HCT116 (cell line): ENCODE measurements at regions not wholly inside any gene's neighbourhood (a gene's known extent, or its start where the extent isn't known, plus 50 kb on each side); places are given as distances from the start of the nearest gene placed in this dataset.

Experiments used
- ATAC-seq: fragments of 200-7000 bp; cut with Tn5 transposase; 2 replicates; pipeline ENCODE4 v1.9.1; 2020; ENCODE audit warnings: mild to moderate bottlenecking, moderate library complexity
- BruUV-seq: library from RNA; stranded (reverse); fragments of 400-500 nt; replicated peaks from 2 replicates; lab custom pipeline; 2021; lab: Mats Ljungman, UMichigan
- CTCF ChIA-PET: fragments of 300-600 bp; sonication (Branson Sonifier 250); formaldehyde crosslinking; loops from one replicate; lab custom pipeline; 2021; ENCODE audit warnings: antibody characterized with exemption; lab: Charles Lee
- POLR2A ChIA-PET: fragments of 300-600, 350-600 bp; sonication (Branson Sonifier 250); formaldehyde crosslinking; loops from one replicate; lab custom pipeline; 2021; ENCODE audit warnings: antibody characterized with exemption; lab: Charles Lee
- RAD21 ChIA-PET, 2 experiments: fragments of 300-600 bp; sonication (Branson Sonifier 250); formaldehyde crosslinking; loops; one replicate each; lab custom pipeline; 2023; ENCODE audit warnings: low total read pairs in 2 of 2; ENCODE audit not compliant: uncharacterized antibody in 2 of 2, unreplicated experiment in 2 of 2, low non-redundant PET in 1 of 2; lab: Charles Lee
- DNase-seq: peaks from one replicate; pipeline ENCODE4 v3.0.0-alpha.2; 2010; ENCODE audit warnings: low read depth, low spot score
- H2AFZ ChIP-seq: fragments of 200-600 bp; shearing (Covaris generic), sonication (generic); 2 replicates; pipeline ENCODE4 v1.6.1; 2017; ENCODE audit warnings: low read depth, mixed run types, mixed read lengths, antibody characterized with exemption, low read length; ENCODE audit not compliant: poor library complexity, severe bottlenecking
- H3K27ac ChIP-seq: 2 replicates; pipeline ENCODE4 v1.5.1; 2012; ENCODE audit warnings: low read depth, low read length
- H3K27me3 ChIP-seq: fragments of 200-600 bp; sonication (generic); 2 replicates; pipeline ENCODE4 v1.6.1; 2016; ENCODE audit warnings: mixed run types, low read length, mixed read lengths; ENCODE audit not compliant: insufficient read depth
- H3K36me3 ChIP-seq, 2 experiments: fragments of 200-500 bp in 1 of 2; fragments of 200-600 bp in 1 of 2; sonication (Bioruptor generic) in 1 of 2; sonication (generic) in 1 of 2; 2 replicates each; pipeline versions ENCODE4 v1.5.1 to v1.6.1; 2014 to 2016; ENCODE audit warnings: low read length in 2 of 2, inconsistent platforms in 1 of 2, mixed read lengths in 1 of 2, mixed run types in 1 of 2; ENCODE audit not compliant: insufficient read depth in 2 of 2, control insufficient read depth in 1 of 2
- H3K4me1 ChIP-seq, 2 experiments: fragments of 200-600 bp in 1 of 2; sonication (generic) in 1 of 2; 2 replicates each; pipeline versions ENCODE4 v1.5.1 to v1.6.1; 2012 to 2017; ENCODE audit warnings: low read length in 2 of 2, inconsistent platforms in 1 of 2, mild to moderate bottlenecking in 1 of 2, mixed read lengths in 1 of 2, mixed run types in 1 of 2, moderate library complexity in 1 of 2; ENCODE audit not compliant: insufficient read depth in 2 of 2, control insufficient read depth in 1 of 2
- H3K4me2 ChIP-seq: fragments of 200-600 bp; sonication (generic); 2 replicates; pipeline ENCODE4 v1.6.1; 2017; ENCODE audit warnings: mixed run types, low read length, mixed read lengths
- H3K4me3 ChIP-seq, 2 experiments: fragments of 200-600 bp in 1 of 2; sonication (generic) in 1 of 2; replicated peaks in 1 of 2; 2 replicates each; pipeline ENCODE4 v1.5.1; 2011 to 2016; ENCODE audit warnings: low read length in 2 of 2, control low read depth in 1 of 2, low read depth in 1 of 2, mild to moderate bottlenecking in 1 of 2, mixed read lengths in 1 of 2, mixed run types in 1 of 2
- H3K79me2 ChIP-seq: fragments of 200-600 bp; sonication (generic); 2 replicates; pipeline ENCODE4 v1.6.1; 2017; ENCODE audit warnings: mild to moderate bottlenecking, mixed run types, low read length, moderate library complexity, mixed read lengths; ENCODE audit not compliant: insufficient read depth
- H3K9ac ChIP-seq: fragments of 200-600 bp; sonication (generic); 2 replicates; pipeline ENCODE4 v1.6.1; 2016; ENCODE audit warnings: low read length, mixed read lengths
- H3K9me2 ChIP-seq: fragments of 200-600 bp; sonication (generic), shearing (Covaris generic); 2 replicates; pipeline ENCODE4 v1.6.1; 2017; ENCODE audit warnings: mixed run types, mild to moderate bottlenecking, moderate library complexity; ENCODE audit not compliant: insufficient read depth
- H3K9me3 ChIP-seq, 2 experiments: fragments of 200-500 bp in 1 of 2; fragments of 200-600 bp in 1 of 2; sonication (Bioruptor generic) in 1 of 2; sonication (generic) in 1 of 2; 2 replicates each; pipeline ENCODE4 v1.6.1; 2014 to 2017; ENCODE audit warnings: low read length in 2 of 2, mixed read lengths in 2 of 2, inconsistent platforms in 1 of 2, low read depth in 1 of 2, mild to moderate bottlenecking in 1 of 2, mixed run types in 1 of 2, moderate library complexity in 1 of 2; ENCODE audit not compliant: control insufficient read depth in 1 of 2, insufficient read depth in 1 of 2
- H4K20me1 ChIP-seq: fragments of 200-600 bp; sonication (generic), shearing (Covaris generic); 2 replicates; pipeline ENCODE4 v1.6.1; 2017; ENCODE audit warnings: mixed run types, mild to moderate bottlenecking, moderate library complexity; ENCODE audit not compliant: insufficient read depth
- ATF3 ChIP-seq: IDR thresholded peaks from 2 replicates; pipeline ENCODE4 v1.6.1; 2012
- CBX3 ChIP-seq: IDR thresholded peaks from 2 replicates; pipeline ENCODE4 v1.6.1; 2012; ENCODE audit warnings: low read depth
- EGR1 ChIP-seq: IDR thresholded peaks from 2 replicates; pipeline ENCODE4 v1.6.1; 2012; ENCODE audit warnings: low read depth
- ELF1 ChIP-seq: IDR thresholded peaks from 2 replicates; pipeline ENCODE4 v1.6.1; 2012; ENCODE audit warnings: low read depth, borderline replicate concordance
- EZH2 ChIP-seq: fragments of 200-600 bp; sonication (generic); IDR thresholded peaks from 2 replicates; pipeline ENCODE4 v1.6.1; 2017; ENCODE audit warnings: antibody characterized with exemption, mixed run types
- FOSL1 ChIP-seq: IDR thresholded peaks from 2 replicates; pipeline ENCODE4 v1.6.1; 2012; ENCODE audit warnings: low read depth
- JUND ChIP-seq: IDR thresholded peaks from 2 replicates; pipeline ENCODE4 v1.6.1; 2012
- POLR2A ChIP-seq: IDR thresholded peaks from 2 replicates; pipeline ENCODE4 v1.7.0; 2011; ENCODE audit warnings: borderline replicate concordance; ENCODE audit not compliant: insufficient read depth, insufficient read length; ENCODE audit errors: extremely low read depth
- RAD21 ChIP-seq: IDR thresholded peaks from 2 replicates; pipeline ENCODE4 v1.6.1; 2012; ENCODE audit warnings: low read depth, mild to moderate bottlenecking
- SIN3A ChIP-seq: IDR thresholded peaks from 2 replicates; pipeline ENCODE4 v1.6.1; 2012; ENCODE audit warnings: low read depth
- SP1 ChIP-seq: IDR thresholded peaks from 2 replicates; pipeline ENCODE4 v1.6.1; 2012; ENCODE audit warnings: low read depth
- SRF ChIP-seq: IDR thresholded peaks from 2 replicates; pipeline ENCODE4 v1.6.1; 2012; ENCODE audit warnings: low read depth
- YY1 ChIP-seq: IDR thresholded peaks from 2 replicates; pipeline ENCODE4 v1.6.1; 2011; ENCODE audit warnings: low read length, low read depth, moderate library complexity, mild to moderate bottlenecking; ENCODE audit not compliant: insufficient replicate concordance; ENCODE audit errors: extremely low read depth
- ZBTB33 ChIP-seq: IDR thresholded peaks from 2 replicates; pipeline ENCODE4 v1.6.1; 2011; ENCODE audit warnings: mild to moderate bottlenecking, low read length, moderate library complexity; ENCODE audit not compliant: insufficient replicate concordance; ENCODE audit errors: extremely low read depth
- ZFX ChIP-seq: fragments of 450-650 bp; IDR thresholded peaks from 2 replicates; pipeline ENCODE4 v1.6.1; 2017
- ZNF274 ChIP-seq: fragments of 200-500 bp; sonication (Bioruptor generic); IDR thresholded peaks from 2 replicates; pipeline ENCODE4 v1.6.1; 2014; ENCODE audit warnings: mild to moderate bottlenecking, low read depth, low read length, inconsistent platforms
- intact Hi-C: fragments of 100-400 bp; cut with micrococcal nuclease; formaldehyde crosslinking; loops from 2 replicates; pipeline ENCODE4 v1.10.0; 2022
- TF ChIP-seq, protein P1 (sequence below): IDR thresholded peaks from 2 replicates; pipeline ENCODE4 v1.6.1; 2012
- TF ChIP-seq, protein P2 (sequence below), 3 experiments: fragments of 200-600 bp in 1 of 3; sonication (generic) in 1 of 3; IDR thresholded peaks in 2 of 3; conservative IDR thresholded peaks in 1 of 3; 2 replicates each; pipeline ENCODE4 v1.5.1; 2012 to 2017; ENCODE audit warnings: low read depth in 2 of 3, low read length in 2 of 3, antibody characterized with exemption in 1 of 3, borderline replicate concordance in 1 of 3, control low read depth in 1 of 3, mild to moderate bottlenecking in 1 of 3, mixed read lengths in 1 of 3, mixed run types in 1 of 3, moderate library complexity in 1 of 3; ENCODE audit not compliant: insufficient read depth in 1 of 3
- TF ChIP-seq, protein P3 (sequence below): IDR thresholded peaks from 2 replicates; pipeline ENCODE4 v1.6.1; 2012; ENCODE audit warnings: low read depth

GRCh38 chr16:11488304-11488703 lies 98.4 kb downstream of the LITAF start (continued):
- TF ChIP-seq ZNF274 (no peak), POLR2A (no peak), JUND (no peak), ATF3 (no peak), FOSL1 (no peak), RAD21 (no peak), EGR1 (no peak), ELF1 (no peak), ZFX (no peak)
- TF ChIP-seq, protein P1, sequence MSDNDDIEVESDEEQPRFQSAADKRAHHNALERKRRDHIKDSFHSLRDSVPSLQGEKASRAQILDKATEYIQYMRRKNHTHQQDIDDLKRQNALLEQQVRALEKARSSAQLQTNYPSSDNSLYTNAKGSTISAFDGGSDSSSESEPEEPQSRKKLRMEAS, result no peak
- TF ChIP-seq, all 23 proteins: peak for 0

GRCh38 chr16:11491524-11491923 lies 95.2 kb downstream of the LITAF start:
- Histone ChIP-seq H3K4me2 (no peak overlapping the region), H3K27me3 (no peaks in the 10 kb centered on the region), H3K27ac (no peak overlapping the region), H2AFZ (no peak overlapping the region), H3K36me3 (no peaks in the 10 kb centered on the region), H3K9me2 (no peaks in the 10 kb centered on the region), H3K9me3 (no peaks in the 10 kb centered on the region), H3K79me2 (no peaks in the 10 kb centered on the region), H3K4me1 (peaks cover 23 to 39% of the 10 kb centered on the region in 2 experiments), H3K9ac (no peak overlapping the region), H3K4me3 (no peak overlapping the region), H4K20me1 (no peaks in the 10 kb centered on the region)
- intact Hi-C loops, result no loop called here
- no peak for DNase-seq
- BruUV-seq, result no TSS peak
- RAD21 ChIA-PET, result no interaction called here
- POLR2A ChIA-PET, result no interaction called here
- no peak for TF ChIP-seq ELF1
- no peak for TF ChIP-seq ZBTB33
- no peak for TF ChIP-seq JUND
- TF ChIP-seq, protein P1, result no peak
- no peak for TF ChIP-seq EGR1
- no peak for TF ChIP-seq SIN3A
- TF ChIP-seq RAD21, result no peak
- no peak for TF ChIP-seq YY1
- no peak for TF ChIP-seq CBX3
- no peak for TF ChIP-seq EZH2
- TF ChIP-seq SRF, result no peak
- TF ChIP-seq, protein P2, sequence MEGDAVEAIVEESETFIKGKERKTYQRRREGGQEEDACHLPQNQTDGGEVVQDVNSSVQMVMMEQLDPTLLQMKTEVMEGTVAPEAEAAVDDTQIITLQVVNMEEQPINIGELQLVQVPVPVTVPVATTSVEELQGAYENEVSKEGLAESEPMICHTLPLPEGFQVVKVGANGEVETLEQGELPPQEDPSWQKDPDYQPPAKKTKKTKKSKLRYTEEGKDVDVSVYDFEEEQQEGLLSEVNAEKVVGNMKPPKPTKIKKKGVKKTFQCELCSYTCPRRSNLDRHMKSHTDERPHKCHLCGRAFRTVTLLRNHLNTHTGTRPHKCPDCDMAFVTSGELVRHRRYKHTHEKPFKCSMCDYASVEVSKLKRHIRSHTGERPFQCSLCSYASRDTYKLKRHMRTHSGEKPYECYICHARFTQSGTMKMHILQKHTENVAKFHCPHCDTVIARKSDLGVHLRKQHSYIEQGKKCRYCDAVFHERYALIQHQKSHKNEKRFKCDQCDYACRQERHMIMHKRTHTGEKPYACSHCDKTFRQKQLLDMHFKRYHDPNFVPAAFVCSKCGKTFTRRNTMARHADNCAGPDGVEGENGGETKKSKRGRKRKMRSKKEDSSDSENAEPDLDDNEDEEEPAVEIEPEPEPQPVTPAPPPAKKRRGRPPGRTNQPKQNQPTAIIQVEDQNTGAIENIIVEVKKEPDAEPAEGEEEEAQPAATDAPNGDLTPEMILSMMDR (IDR thresholded peaks at IDR 0.05 in 2 of 3, conservative IDR thresholded peaks at IDR 0.05 in 1 of 3; ENCODE audit: borderline replicate concordance in 1 of 3, insufficient read depth in 1 of 3, low read depth in 2 of 3, low read length in 2 of 3), result no peak
- no peak for TF ChIP-seq SP1
- TF ChIP-seq, protein P3, sequence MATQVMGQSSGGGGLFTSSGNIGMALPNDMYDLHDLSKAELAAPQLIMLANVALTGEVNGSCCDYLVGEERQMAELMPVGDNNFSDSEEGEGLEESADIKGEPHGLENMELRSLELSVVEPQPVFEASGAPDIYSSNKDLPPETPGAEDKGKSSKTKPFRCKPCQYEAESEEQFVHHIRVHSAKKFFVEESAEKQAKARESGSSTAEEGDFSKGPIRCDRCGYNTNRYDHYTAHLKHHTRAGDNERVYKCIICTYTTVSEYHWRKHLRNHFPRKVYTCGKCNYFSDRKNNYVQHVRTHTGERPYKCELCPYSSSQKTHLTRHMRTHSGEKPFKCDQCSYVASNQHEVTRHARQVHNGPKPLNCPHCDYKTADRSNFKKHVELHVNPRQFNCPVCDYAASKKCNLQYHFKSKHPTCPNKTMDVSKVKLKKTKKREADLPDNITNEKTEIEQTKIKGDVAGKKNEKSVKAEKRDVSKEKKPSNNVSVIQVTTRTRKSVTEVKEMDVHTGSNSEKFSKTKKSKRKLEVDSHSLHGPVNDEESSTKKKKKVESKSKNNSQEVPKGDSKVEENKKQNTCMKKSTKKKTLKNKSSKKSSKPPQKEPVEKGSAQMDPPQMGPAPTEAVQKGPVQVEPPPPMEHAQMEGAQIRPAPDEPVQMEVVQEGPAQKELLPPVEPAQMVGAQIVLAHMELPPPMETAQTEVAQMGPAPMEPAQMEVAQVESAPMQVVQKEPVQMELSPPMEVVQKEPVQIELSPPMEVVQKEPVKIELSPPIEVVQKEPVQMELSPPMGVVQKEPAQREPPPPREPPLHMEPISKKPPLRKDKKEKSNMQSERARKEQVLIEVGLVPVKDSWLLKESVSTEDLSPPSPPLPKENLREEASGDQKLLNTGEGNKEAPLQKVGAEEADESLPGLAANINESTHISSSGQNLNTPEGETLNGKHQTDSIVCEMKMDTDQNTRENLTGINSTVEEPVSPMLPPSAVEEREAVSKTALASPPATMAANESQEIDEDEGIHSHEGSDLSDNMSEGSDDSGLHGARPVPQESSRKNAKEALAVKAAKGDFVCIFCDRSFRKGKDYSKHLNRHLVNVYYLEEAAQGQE, result no peak
- TF ChIP-seq ZFX, result no peak
- CTCF ChIA-PET, result interaction anchor here (0.8 kb wide), 1 partner anchor 40 kb away, joined by 3 read pairs; no protein-coding TSS in a partner anchor
- no peak for ATAC-seq
